Stimulated activated CD8-positive, alpha-beta memory T cell treated with anti-CD3 and anti-CD28 coated beads, Interleukin-12 subunit alpha, Interleukin-12 subunit beta, amount 100 ng/mL, for 1 hour (primary cell): ENCODE measurements at regions not wholly inside any gene's neighbourhood (a gene's known extent, or its start where the extent isn't known, plus 50 kb on each side); places are given as distances from the start of the nearest gene placed in this dataset.

Source experiments
- DNase-seq: peaks from one replicate; pipeline ENCODE4 v3.0.0-alpha.2; 2020; ENCODE audit warnings: low read depth

- no peak for DNase-seq
Measured at GRCh38 chr4:114365591-114365990, 233.0 kb upstream of the UGT8 start.

DNA sequence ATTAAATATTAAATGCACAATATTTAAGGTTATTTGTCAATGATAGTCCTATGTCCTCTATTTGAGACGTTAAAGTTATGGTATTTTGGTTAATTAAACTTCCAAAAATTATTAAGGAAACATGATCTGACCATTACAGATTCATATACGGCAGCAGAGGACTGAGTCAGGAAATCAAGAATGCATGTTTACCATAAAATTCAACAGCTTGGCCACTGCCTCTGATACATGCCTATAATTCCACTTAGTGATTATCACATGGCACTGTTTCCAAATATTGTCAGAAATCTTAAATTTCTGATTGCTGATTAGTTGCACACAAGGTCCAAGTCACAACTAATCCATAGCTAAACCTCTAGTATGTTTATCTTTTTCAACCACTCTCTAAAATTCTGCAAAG, 232.2 kb upstream of the UGT8 start:
- no peak for DNase-seq

DNA sequence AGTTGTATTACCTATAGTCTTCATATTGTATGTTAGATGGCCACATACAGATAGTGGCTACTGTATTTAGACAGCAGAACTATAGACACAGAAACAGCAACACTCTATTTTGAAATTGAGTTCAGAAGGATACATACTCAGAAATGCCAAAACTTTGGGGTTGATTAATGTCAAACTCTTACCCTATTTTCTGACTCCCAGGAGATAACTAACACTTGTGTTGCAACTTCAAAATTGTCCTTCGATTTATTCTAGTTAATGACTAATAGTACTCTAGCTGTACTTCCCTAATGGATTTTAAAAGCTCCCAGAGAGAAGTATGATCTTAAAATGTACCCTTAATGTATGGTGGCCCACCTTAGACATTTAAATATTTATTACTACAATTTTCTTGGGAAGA, 229.9 kb upstream of the UGT8 start:
- no peak for DNase-seq

DNA sequence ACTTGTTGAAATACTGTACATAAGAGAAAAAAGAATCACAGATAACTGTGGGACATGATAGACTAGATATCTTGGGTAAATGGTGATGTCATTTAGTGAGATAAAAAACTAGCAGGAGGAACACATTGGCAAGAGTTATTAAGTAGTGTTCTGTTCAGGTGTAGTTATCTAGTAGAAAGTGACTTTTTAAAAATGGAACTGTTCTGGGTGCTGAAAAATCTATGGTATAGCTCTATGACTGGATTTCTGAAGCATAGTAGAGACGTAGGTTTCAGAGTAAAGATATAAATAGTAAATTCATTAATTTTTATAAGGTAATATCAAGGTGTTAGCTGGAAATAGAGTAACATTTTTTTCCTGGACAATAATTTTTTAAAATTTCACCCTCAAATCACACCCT, 225.1 kb upstream of the UGT8 start:
- DNase-seq: no peak

DNA sequence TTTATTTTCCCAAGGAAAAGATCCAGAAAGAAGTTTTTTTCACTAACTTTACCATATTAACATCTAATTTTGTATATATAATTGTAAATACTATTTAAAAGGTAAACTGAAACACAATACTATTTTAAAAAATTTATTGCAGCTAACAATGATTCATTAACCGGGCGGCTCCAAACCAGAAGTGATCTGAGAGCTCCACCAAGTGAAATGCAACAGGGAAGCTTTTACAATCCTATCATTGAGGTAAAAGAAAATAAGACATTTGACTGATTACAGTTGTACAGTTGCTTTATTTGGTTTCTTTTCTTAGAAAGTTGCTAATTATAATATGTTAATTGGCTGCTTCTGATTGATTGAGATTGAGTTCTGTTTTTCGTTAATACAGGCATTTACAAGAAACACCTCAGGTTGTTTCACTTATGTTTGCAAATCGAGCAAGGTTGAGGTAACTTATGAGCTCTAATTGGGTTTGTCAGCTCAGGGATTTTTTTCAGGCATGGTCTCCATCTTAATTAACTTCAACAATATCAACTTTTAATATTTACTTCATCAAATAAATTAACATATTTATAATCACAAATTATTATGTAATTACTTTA, 220.2 kb upstream of the UGT8 start:
- DNase-seq: no peak

DNA sequence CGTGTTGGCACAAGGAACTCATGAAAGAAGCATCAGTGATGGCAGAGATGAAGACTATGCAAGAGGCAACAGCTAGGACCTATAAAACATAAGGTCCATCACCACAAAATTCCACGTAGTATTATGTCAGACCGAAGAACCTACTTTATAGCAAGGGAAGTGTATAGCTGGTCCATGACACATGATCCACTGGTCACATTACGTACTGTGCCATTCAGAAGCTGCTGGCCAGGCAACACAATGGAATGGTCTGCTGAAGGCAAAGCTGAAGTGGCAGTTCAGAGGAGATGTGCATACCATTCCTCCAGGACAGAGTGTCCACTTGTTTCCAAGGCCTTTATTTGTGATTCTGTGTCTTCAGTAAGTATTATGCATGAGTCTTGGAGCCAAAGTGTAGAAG, 215.5 kb upstream of the UGT8 start:
- no peak for DNase-seq

GRCh38 chr4:114383721-114384120, 214.9 kb upstream of the UGT8 start:
- no peak for DNase-seq

- DNase-seq: no peak
Measured at GRCh38 chr4:114384629-114385028, 214.0 kb upstream of the UGT8 start.

- DNase-seq: no peak
Measured at GRCh38 chr4:114385195-114385985, 213.2 kb upstream of the UGT8 start.

DNA sequence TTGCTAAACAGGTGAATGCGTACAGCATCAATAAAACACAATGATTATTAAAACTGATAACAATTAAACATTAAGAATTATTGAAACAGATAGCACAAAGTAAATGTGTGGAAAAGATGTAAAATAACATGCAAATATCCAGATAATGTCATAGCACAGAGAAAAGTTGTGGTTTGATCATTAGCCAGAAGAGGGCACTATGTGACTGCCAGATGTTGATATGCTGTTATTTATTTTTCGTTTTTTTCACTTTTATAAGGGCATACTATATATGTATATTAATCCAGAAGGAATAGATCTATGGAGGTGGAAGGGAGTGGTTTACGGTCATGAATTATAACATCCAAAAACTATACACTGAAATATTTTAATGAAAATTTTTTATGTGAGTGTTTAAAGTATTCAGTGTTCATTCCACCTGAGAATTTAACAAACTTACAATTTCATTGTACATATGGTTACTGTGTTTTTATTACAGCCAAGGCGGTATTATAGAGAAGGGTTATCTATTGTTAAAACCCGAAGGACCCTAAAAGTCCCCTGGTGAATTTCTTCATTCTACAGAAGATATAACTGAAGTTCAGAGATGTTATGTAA, 211.9 kb upstream of the UGT8 start:
- no peak for DNase-seq

GRCh38 chr4:114389070-114389685, 209.4 kb upstream of the UGT8 start:
- no peak for DNase-seq

- no peak for DNase-seq
Measured at GRCh38 chr4:114393295-114394038, 205.1 kb upstream of the UGT8 start.

GRCh38 chr4:114396808-114397207, 201.8 kb upstream of the UGT8 start:
- no peak for DNase-seq

GRCh38 chr4:114398410-114398809, 200.2 kb upstream of the UGT8 start:
- no peak for DNase-seq

DNA sequence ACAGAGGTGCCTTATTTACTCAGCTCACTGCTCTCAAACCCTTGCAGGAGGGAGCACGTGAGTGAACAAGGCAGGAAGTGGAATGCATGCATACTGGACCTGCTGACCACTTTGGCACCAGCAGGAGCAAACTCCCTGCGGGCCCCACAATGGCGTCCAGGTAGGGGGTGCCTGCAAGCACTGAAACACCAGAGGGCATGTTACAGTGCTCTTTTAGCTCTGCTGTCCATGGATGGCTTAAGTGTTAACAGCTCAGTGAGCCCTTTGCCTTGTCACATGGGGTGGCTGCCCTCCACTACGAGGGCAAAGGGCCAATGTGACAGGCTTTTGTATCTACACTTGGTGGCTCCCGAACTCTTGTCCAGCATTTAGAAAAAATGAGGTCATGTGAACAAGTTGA, 199.5 kb upstream of the UGT8 start:
- DNase-seq: no peak

DNA sequence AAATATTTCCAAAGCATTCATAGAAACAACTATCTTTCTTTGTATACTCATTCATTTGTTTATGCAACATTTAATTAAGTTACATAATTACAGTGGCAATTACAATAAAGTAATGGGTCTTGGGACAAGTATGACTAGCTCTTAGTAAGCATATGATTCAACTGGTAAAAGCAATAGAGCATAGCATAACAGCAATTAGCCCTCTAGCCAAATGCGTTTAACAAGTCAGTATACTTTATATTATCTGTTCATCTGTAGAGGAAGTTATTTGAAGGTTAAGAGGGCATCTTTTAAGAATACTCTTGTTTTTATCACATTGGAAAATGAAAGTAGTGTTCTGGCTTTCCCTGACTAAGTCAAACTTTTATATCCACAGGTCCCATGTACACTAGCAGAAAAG, 198.1 kb upstream of the UGT8 start:
- no peak for DNase-seq

DNA sequence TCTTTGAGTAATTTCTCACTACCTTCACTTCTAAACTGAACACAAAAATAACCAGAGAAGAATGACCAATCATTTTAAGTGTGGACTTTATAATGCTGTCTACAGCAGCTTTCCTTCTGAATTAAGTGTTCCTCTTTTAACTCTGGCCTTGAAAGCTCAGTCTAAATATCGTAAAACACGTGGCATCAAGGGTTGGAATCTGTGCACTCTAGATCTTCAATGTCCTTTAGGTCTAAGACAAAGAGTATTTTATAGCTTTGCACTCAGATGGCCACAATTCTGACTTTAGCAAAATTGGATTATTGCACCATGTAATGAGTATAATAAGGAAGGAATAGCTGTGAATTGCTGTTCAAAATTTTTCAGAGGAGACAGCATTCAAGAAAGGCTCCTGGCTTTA, 197.1 kb upstream of the UGT8 start:
- no peak for DNase-seq

DNA sequence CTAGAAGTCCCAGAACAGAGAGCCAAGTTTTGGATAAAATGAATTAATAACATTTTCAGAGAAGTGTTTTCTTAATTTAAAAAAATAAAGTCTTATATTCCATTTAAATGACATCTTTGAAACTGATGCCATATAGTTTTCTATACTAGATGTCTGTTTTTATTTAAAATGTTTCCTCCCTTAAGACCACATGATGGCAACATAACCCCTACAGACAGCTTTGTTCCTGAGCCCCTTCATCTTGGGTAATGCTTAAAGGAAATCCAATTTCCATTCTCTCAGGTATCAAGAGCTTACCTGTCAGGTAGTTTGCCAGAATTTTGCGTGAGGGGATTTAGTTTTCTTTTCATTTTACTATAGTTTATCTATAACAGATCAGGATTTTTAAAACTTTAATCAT, 181.4 kb upstream of the UGT8 start:
- no peak for DNase-seq

DNA sequence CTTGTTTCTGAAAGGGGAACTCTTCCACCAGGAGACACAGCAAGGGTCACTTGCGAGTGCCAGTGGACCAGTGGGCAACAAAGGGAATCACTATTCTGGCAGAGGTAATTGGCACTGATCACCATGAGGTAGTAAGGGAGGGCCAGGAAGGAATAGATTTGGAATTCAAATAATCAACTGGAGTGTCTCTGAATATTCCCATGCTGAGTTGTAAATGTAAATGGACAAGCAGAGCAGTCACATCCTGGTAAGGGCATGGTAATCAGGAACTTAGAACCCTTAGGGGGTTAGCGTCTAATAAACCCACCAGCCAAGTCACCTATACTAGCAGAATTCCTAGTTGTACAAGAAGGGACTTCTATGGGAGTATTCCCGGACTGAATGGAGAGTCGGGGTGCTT, 178.5 kb upstream of the UGT8 start:
- DNase-seq: no peak

GRCh38 chr4:114423582-114423981, 175.0 kb upstream of the UGT8 start:
- DNase-seq: no peak

DNA sequence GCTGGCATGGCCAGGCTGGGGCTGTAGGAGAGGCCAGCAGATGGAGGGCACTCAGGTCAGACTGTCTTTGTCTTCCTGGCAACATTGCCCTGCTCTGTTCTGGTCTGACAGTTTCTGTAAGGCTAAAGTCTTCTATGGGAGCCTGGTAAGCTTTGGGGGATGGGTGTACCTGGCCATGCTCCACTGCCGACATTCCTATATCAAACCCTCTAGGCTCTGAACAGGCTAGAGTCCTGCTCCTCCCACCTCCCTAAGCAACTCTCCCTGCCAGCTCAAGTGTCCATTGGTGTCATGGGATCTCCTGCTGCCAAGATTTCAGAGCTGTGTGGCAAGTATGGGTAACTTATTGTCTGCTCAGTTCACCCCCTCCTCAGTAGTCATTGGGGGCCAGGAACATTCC, 163.5 kb upstream of the UGT8 start:
- no peak for DNase-seq

DNA sequence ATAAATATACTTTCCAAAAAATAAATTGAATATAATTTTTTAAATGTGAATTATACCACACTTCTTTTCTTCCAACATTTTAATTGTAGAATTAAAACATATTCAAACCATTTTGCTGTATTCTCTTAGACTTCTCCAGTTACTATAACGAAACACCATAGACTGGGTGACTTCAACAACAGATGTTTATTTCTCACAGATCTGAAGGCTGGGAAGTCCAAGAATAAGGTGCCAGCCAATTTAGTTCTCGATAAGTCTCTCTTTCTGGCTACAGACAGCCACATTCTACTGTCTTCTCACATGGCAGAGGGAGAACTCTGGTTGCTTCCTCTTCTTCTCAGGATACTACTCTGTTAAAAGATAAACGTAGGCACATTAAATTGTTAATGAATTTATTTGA, 155.8 kb upstream of the UGT8 start:
- no peak for DNase-seq

DNA sequence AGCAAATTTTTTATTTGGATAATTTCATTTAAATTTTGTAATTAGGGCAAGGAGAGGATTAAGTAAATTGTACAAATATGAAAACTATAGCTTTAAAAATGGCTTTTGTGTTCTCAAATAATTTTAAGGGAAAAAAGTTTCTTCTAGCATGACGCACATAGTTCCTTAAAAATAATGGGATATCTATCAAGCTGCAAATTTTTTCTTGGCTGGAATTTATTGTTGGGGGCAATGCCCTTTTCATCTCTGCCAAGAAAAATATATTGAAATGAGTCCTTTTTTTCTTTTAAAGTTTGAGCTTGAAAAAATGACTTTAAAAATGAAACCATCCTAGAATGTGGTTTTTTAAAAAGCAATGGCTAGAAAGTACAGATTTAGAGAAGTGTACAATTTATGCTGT, 154.4 kb upstream of the UGT8 start:
- no peak for DNase-seq
